ENCODE measurements at regions not wholly inside any gene's neighbourhood (a gene's known extent, or its start where the extent isn't known, plus 50 kb on each side); places are given as distances from the start of the nearest gene placed in this dataset.

DNA sequence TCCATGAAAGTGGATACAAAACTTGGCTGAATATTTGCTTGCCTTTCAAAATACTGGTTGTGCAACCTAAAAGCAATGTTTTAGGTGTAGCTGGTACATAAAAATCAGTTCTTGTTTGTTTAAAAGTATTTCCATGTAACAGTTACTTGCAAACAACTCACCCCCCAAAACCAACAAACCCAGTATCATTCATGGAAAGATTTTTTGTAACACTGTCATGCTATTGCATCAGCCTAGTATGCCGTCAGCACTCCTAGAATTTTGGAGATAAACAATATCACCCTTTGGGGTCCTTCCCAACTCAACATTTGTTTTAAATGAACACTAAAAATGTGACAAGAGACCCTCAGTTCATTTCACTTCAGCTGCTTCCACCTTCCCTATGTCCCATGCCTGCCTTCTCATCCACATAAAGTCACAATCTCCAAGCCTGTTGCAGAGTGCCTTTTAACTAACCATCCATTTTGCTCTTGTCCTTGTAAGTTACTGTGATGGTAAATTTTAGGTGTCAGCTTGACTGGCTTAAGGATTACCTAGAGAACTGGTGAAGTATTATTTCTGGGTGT lies 425.3 kb downstream of the DUSP10 start:
- TF ChIP-seq, protein P1, sequence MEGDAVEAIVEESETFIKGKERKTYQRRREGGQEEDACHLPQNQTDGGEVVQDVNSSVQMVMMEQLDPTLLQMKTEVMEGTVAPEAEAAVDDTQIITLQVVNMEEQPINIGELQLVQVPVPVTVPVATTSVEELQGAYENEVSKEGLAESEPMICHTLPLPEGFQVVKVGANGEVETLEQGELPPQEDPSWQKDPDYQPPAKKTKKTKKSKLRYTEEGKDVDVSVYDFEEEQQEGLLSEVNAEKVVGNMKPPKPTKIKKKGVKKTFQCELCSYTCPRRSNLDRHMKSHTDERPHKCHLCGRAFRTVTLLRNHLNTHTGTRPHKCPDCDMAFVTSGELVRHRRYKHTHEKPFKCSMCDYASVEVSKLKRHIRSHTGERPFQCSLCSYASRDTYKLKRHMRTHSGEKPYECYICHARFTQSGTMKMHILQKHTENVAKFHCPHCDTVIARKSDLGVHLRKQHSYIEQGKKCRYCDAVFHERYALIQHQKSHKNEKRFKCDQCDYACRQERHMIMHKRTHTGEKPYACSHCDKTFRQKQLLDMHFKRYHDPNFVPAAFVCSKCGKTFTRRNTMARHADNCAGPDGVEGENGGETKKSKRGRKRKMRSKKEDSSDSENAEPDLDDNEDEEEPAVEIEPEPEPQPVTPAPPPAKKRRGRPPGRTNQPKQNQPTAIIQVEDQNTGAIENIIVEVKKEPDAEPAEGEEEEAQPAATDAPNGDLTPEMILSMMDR (IDR thresholded peaks at IDR 0.05; ENCODE audit: low read depth, low read length) = no peak
- no peak overlapping the region for H3K4me3 ChIP-seq (ENCODE audit: low read depth, low read length)

DNA sequence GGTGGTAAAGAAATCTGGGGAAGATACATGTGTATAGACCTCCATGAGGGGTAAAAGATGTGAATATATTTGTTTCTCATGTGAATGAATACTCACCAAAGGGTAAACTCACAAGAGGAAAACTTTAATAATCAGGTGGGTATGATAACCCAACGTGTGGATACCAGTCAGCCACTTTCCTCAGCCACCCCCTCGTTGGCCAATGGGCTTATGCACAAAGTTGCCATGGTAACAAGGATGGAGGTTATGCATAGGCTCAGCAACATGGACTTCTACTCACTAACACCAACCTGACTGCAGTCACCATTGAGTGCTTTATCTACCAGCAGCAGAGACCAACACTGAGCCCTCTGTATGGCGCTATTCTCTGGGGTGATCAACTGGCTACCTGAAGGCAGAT lies 424.4 kb downstream of the DUSP10 start:
- H3K4me3 ChIP-seq (ENCODE audit: low read depth, low read length) = no peak overlapping the region
- TF ChIP-seq, protein P1 (IDR thresholded peaks at IDR 0.05; ENCODE audit: low read depth, low read length) = no peak

DNA sequence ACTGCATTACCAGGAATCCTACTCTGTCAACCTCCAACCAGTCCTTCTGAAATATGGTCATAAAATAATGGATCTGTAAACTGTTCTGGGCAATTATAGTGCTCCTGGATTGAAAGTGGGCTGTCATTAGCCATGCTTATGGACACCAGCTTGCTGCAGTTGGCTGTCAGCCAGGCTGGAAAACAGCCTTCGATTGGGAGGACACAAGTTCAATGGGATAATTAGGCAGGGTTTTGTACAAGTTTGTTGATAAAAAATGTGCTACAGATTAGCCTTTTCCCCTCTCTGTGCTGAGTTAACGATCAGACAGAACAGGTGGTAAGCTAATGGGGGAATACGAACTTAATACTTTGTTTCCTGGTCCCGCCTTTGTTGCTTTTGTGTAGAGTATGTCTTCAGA lies 413.9 kb downstream of the DUSP10 start:
- no peak overlapping the region for H3K4me3 ChIP-seq (ENCODE audit: low read depth, low read length)
- TF ChIP-seq, protein P1 (IDR thresholded peaks at IDR 0.05; ENCODE audit: low read depth, low read length) = no peak

DNA sequence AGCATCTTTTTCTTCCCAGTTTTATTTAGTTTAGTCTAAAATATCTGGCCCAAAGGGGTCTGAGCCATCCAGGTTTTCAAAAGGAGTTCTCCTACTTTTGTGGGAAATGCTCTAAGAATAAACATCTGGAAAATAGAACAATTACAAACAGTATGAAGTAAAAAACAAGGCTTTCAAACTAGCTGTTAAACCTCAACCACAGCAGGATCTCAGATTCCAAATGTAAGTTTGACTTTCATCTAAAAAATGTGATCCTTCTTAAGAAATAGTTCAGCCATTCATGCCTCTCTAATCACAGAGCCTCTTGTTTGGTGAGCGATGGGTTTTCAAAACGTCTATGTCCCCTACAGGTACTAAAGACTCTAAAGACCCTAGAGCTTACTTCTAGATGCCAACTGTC lies 413.5 kb downstream of the DUSP10 start:
- TF ChIP-seq, protein P1 (IDR thresholded peaks at IDR 0.05; ENCODE audit: low read depth, low read length) = no peak
- H3K4me3 ChIP-seq (ENCODE audit: low read depth, low read length) = no peak overlapping the region

DNA sequence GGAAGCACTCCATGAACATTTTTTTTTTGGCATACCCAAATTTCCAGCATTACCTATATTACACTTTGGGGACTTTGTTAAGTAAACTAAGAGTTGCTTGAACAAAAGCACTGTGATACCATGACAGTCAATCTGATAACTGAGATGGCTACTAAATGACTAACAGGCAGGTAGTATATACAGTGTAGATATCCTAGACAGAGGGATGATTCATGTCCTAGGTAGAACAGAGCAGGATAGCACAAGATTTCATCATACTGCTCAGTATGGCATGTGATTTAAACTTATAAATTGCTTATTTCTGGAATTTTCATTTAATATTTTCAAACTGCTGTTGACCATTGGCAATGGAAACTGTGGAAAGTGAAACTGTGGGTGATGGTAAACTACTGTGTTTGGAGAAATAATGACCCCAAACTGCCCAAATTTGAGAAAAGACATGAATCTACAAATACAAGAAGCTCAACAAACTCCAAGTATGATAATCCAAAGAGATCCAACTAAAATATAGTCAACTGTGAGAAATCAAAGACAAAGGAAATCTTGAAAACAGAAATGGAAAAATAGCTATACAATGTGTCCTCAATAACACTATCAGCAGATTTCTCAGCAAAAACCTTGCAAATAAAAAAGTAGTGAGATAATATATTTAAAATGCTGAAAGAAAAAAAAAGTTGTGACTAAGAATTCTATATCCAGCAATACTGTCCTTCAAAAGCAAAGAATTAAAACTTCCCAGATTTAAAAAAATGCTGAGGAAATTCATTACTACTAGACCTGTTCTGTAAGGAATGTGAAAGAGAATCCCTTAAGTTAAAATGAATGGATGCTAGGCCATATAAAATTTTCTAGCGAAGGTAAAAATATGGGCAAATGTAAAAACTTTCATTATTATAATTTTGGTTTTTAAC lies 410.4 kb downstream of the DUSP10 start:
- no peak overlapping the region for H3K4me3 ChIP-seq (ENCODE audit: low read depth, low read length)
- TF ChIP-seq, protein P1 (IDR thresholded peaks at IDR 0.05; ENCODE audit: low read depth, low read length) = no peak

DNA sequence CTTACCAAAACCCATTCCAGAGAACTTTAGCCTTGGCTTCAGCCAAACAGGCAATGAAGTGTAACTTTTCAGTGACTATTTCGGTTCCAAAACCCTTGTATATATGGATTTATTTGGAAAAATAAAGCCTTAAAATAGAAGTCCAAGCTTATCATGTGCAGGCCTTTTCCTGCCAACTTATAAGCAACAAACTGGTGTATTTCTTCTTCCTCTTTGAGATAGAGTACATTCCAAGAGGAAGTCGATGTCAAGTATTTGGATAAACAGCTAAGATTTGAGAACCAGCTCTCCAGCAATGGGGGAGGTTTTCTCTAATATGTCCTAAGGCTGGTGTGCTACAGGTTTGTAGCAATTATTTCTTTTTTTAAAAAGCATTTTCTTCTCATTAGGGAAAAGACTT lies 407.8 kb downstream of the DUSP10 start:
- TF ChIP-seq, protein P1 (IDR thresholded peaks at IDR 0.05; ENCODE audit: low read depth, low read length) = no peak

More for the DNA sequence above, 407.8 kb downstream of the DUSP10 start:
- H3K4me3 ChIP-seq (ENCODE audit: low read depth, low read length) = no peak overlapping the region
